Epithelial cell of proximal tubule (primary cell): ENCODE measurements at regions not wholly inside any gene's neighbourhood (a gene's known extent, or its start where the extent isn't known, plus 50 kb on each side); places are given as distances from the start of the nearest gene placed in this dataset.

Source experiments
- DNase-seq: peaks from one replicate; pipeline ENCODE4 v3.0.0-alpha.2; 2011; ENCODE audit warnings: low read depth
- H3K4me3 ChIP-seq: 2 replicates; pipeline ENCODE4 v1.5.1; 2011; ENCODE audit warnings: low read depth, mild to moderate bottlenecking, low read length
- CTCF ChIP-seq: conservative IDR thresholded peaks from 2 replicates; pipeline ENCODE4 v1.5.1; 2012; ENCODE audit warnings: low read depth, mild to moderate bottlenecking, low read length

GRCh38 chr2:43077876-43078275 lies 148.5 kb downstream of the ZFP36L2 start:
- DNase-seq: no peak
- no peak overlapping the region for H3K4me3 ChIP-seq
- TF ChIP-seq CTCF: no peak

GRCh38 chr2:43076676-43077075 lies 149.7 kb downstream of the ZFP36L2 start:
- DNase-seq: no peak
- no peak overlapping the region for H3K4me3 ChIP-seq
- TF ChIP-seq CTCF: no peak

- TF ChIP-seq CTCF: no peak
- no peak for DNase-seq
Observed at GRCh38 chr2:43075811-43076585, 150.4 kb downstream of the ZFP36L2 start.

GRCh38 chr2:43075054-43075593 lies 151.3 kb downstream of the ZFP36L2 start:
- TF ChIP-seq CTCF: no peak
- DNase-seq: no peak
- H3K4me3 ChIP-seq: no peak overlapping the region

More at GRCh38 chr2:43075811-43076585, 150.4 kb downstream of the ZFP36L2 start:
- H3K4me3 ChIP-seq: no peak overlapping the region

GRCh38 chr2:43074592-43075053 lies 151.8 kb downstream of the ZFP36L2 start:
- TF ChIP-seq CTCF: no peak
- no peak overlapping the region for H3K4me3 ChIP-seq
- no peak for DNase-seq

GRCh38 chr2:43074052-43074451 lies 152.4 kb downstream of the ZFP36L2 start:
- TF ChIP-seq CTCF: no peak
- DNase-seq: no peak
- no peak overlapping the region for H3K4me3 ChIP-seq
